Heart left ventricle (tissue), 13 donors: ENCODE measurements at regions not wholly inside any gene's neighbourhood (a gene's known extent, or its start where the extent isn't known, plus 50 kb on each side); places are given as distances from the start of the nearest gene placed in this dataset.

Experiments used
- CTCF ChIP-seq, 12 donors: fragments of 200-600 bp; sonication (generic) in 4 of 12; IDR thresholded peaks; one replicate each; pipeline versions ENCODE4 v1.5.0 to v1.8.0; 2018 to 2022; ENCODE audit warnings: antibody characterized with exemption in 12 of 12, mild to moderate bottlenecking in 5 of 12
- POLR2A ChIP-seq, 2 donors: fragments of 450-650 bp; IDR thresholded peaks; one replicate each; pipeline ENCODE4 v1.6.1; 2017; ENCODE audit warnings: antibody characterized with exemption in 2 of 2, mild to moderate bottlenecking in 2 of 2, moderate library complexity in 2 of 2
- donor health status: ischemic (EF 13 %, LVEDD 7.1; RV severe dilation, severe dysfunction).
- donor health status: DM: no; HTN: yes; CAD: no.
- donor health status: DM: no; HTN: no; CAD: no.
- donor health status: ischemic (EF 25% LVEDD 6.9; RV normal size, moderate dysfunction).
- donor health status: ischemic (EF 25% LVEDD 5.7; RV mildly dilated, moderate dysfunction).
- donor health status: ischemic (EF 35%, LVEDD 5.7; RV mildly dilated, moderate dysfunction).
- donor health status: nonischemic (EF 11% LVEDD 7.7; RV severe dilation, severe dysfunction).
- donor health status: DM: yes; HTN: yes; CAD: no.
- donor health status: PGD.
- donor health status: ischemic (EF 29% LVEDD 5.4; RV normal size, mild dysfunction).
- donor health status: nonischemic (EF 23%, LVEDD 6.1; RV moderate dilation, normal function).

DNA sequence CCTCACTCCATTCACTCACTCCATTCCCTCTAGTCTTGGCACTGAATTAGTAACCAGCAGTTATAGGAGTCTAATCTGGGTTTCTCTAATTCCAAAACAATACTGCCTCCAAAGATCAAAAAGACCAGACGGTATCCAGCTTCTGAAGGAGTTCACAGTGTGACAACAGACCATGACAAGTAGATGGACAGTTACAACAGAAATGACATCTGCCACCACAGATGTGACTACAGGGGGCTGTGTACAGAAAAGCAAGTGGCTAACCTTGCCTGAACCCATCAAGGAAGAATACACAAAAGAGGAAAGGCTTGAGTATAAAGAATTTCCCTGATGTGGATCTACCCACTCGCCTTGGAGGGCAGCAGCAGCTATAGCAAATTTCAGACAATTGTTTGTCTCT is 112.4 kb downstream of the ACTL7B start:
- no peak for TF ChIP-seq POLR2A (IDR thresholded peaks at IDR 0.05)
- no peak for TF ChIP-seq CTCF (IDR thresholded peaks at IDR 0.05)
